ENCODE measurements at regions not wholly inside any gene's neighbourhood (a gene's known extent, or its start where the extent isn't known, plus 50 kb on each side); places are given as distances from the start of the nearest gene placed in this dataset.
"Not testable (repeated sequence)": the region's sequence is repeated elsewhere in the genome, so short reads cannot be mapped to it uniquely, and the experiment has no call there.

GRCh38 chr4:105067946-105068345 is 78.7 kb upstream of the TET2 start:
- 39% methylated on average over 4 of the region's 4 CpGs for WGBS
- Histone ChIP-seq H3K36me3 (no peaks in the 10 kb centered on the region), H3K4me3 (no peak overlapping the region), H3K27me3 (no peaks in the 10 kb centered on the region), H3K4me1 (no peaks in the 10 kb centered on the region), H3K27ac (replicated peaks in 1 of 4) (no peak overlapping the region), H3K9me3 (no peaks in the 10 kb centered on the region)
- intact Hi-C loops (cut with DNase I) = no loop called here
- DNase-seq (ENCODE audit: extremely low spot score) = no peak
- TF ChIP-seq POLR2A (IDR thresholded peaks at IDR 0.05; ENCODE audit: low read depth) (no peak), POLR2AphosphoS5 (IDR thresholded peaks at IDR 0.05) (no peak), EP300 (IDR thresholded peaks at IDR 0.05) (no peak), CTCF (IDR thresholded peaks at IDR 0.05) (no peak)

- 83% methylated on average over 3 of the region's 3 CpGs for WGBS
- DNase-seq (ENCODE audit: extremely low spot score) = no peak
- Histone ChIP-seq H3K36me3 (no peaks in the 10 kb centered on the region), H3K4me1 (no peaks in the 10 kb centered on the region), H3K9me3 (no peaks in the 10 kb centered on the region), H3K27ac (replicated peaks in 1 of 4) (no peak overlapping the region), H3K27me3 (no peaks in the 10 kb centered on the region), H3K4me3 (no peak overlapping the region)
- no peak for TF ChIP-seq POLR2AphosphoS5 (IDR thresholded peaks at IDR 0.05)
- TF ChIP-seq EP300 (IDR thresholded peaks at IDR 0.05) = no peak
- TF ChIP-seq POLR2A (IDR thresholded peaks at IDR 0.05; ENCODE audit: low read depth) = no peak
- no peak for TF ChIP-seq CTCF (IDR thresholded peaks at IDR 0.05)
- intact Hi-C loops (cut with DNase I) = no loop called here
Measured at GRCh38 chr4:105068516-105068915, 78.2 kb upstream of the TET2 start.

- 97% methylated on average over 2 of the region's 2 CpGs for WGBS
- H3K36me3 ChIP-seq; H3K4me1 ChIP-seq; intact Hi-C loops (cut with DNase I); H3K9me3 ChIP-seq; H3K27ac ChIP-seq (replicated peaks in 1 of 4); DNase-seq (ENCODE audit: extremely low spot score); H3K27me3 ChIP-seq; H3K4me3 ChIP-seq: not testable (repeated sequence)
Measured at GRCh38 chr4:105072095-105072494, 74.6 kb upstream of the TET2 start.

- Histone ChIP-seq H3K27ac (replicated peaks in 1 of 4) (no peak overlapping the region), H3K9me3 (no peaks in the 10 kb centered on the region), H3K36me3 (no peaks in the 10 kb centered on the region), H3K4me1 (no peaks in the 10 kb centered on the region), H3K4me3 (no peak overlapping the region), H3K27me3 (no peaks in the 10 kb centered on the region)
- TF ChIP-seq EP300 (IDR thresholded peaks at IDR 0.05) (no peak), POLR2A (IDR thresholded peaks at IDR 0.05; ENCODE audit: low read depth) (no peak), POLR2AphosphoS5 (IDR thresholded peaks at IDR 0.05) (no peak), CTCF (IDR thresholded peaks at IDR 0.05) (no peak)
- no peak for DNase-seq (ENCODE audit: extremely low spot score)
- intact Hi-C loops (cut with DNase I) = no loop called here
Measured at GRCh38 chr4:105074097-105074496, 72.6 kb upstream of the TET2 start.

- TF ChIP-seq POLR2AphosphoS5 (IDR thresholded peaks at IDR 0.05) (no peak), EP300 (IDR thresholded peaks at IDR 0.05) (no peak), POLR2A (IDR thresholded peaks at IDR 0.05; ENCODE audit: low read depth) (no peak), CTCF (IDR thresholded peaks at IDR 0.05) (no peak)
- Histone ChIP-seq H3K9me3 (no peaks in the 10 kb centered on the region), H3K36me3 (no peaks in the 10 kb centered on the region), H3K4me1 (no peaks in the 10 kb centered on the region), H3K27me3 (no peaks in the 10 kb centered on the region), H3K27ac (replicated peaks in 1 of 4) (no peak overlapping the region), H3K4me3 (no peak overlapping the region)
- DNase-seq (ENCODE audit: extremely low spot score) = no peak
- 80% methylated on average over 2 of the region's 2 CpGs for WGBS
- intact Hi-C loops (cut with DNase I) = no loop called here
Measured at GRCh38 chr4:105075045-105075444, 71.6 kb upstream of the TET2 start.

Data from esophagus muscularis mucosa (tissue), 4 donors.